GM19455 (cell line): ENCODE measurements at regions not wholly inside any gene's neighbourhood (a gene's known extent, or its start where the extent isn't known, plus 50 kb on each side); places are given as distances from the start of the nearest gene placed in this dataset.

Experiments
- ATAC-seq: cut with Tn5 transposase; IDR thresholded peaks from one replicate; pipeline ENCODE4 v1.9.1; 2021; ENCODE audit not compliant: unreplicated experiment

DNA sequence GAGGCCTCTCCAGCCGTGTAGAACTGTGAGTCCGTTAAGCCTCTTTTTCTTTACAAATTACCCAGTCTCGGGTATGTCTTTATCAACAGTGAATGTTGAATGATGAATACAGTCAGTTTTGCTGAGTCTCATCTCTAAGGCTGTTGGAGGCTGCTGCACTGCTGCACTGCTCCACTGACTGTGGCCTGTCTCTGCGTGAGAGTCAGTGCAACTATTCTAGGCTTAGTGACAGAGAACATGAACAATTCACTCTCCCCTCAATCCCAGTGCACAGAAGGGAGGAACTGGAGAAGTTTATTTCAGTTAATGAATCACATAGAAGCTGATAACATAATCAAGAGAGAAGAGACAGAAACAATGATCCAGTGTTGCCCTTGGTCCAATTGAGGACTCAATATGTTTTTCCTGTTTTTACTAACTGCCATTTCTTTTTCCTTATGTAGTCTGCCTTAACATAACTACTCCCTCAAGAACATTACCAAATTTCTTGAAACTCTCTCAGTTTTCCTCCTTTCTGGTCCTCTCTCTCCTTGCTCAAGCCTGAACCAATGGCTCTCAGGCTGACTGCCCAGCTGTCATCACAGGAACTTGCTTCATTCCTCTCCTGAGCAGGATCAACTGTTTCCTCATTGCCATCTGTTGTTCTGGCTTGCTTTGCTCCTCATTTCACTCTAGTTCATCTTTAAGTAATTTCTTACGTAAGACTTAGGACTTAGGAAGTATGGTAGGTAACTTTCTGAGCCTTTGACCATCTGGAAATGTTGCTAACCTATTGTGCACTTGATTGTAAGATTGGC is 483.2 kb downstream of the METTL4 start:
- ATAC-seq = no peak

GRCh38 chr18:2089396-2089795 is 481.9 kb downstream of the METTL4 start:
- ATAC-seq = no peak

- ATAC-seq = no peak
These were observed 479.4 kb downstream of the METTL4 start for GRCh38 chr18:2091937-2092336.

GRCh38 chr18:2096551-2096950 is 474.8 kb downstream of the METTL4 start:
- no peak for ATAC-seq

GRCh38 chr18:2100694-2101213 is 470.6 kb downstream of the METTL4 start:
- ATAC-seq = no peak

DNA sequence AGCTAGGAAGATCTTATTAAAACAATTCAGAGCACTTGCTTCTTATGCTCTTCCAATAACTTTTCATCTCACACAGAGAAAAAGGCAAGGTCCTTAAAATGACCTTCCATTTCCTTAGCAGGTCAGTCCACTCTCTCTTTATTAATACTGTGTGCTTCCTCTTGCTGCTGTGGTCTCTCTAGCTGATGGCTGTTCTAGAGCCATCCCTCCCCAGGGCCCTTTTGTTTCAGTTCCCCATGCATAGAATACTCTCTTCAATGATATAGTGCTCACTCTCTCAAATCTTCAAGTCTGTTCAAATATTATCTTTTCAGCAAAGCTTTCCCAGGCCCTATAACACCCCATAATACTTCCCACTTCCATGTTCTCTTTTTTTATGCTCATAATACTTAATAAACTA is 469.3 kb downstream of the METTL4 start:
- ATAC-seq = no peak

- no peak for ATAC-seq
These were observed 468.0 kb downstream of the METTL4 start for GRCh38 chr18:2103299-2103698.

DNA sequence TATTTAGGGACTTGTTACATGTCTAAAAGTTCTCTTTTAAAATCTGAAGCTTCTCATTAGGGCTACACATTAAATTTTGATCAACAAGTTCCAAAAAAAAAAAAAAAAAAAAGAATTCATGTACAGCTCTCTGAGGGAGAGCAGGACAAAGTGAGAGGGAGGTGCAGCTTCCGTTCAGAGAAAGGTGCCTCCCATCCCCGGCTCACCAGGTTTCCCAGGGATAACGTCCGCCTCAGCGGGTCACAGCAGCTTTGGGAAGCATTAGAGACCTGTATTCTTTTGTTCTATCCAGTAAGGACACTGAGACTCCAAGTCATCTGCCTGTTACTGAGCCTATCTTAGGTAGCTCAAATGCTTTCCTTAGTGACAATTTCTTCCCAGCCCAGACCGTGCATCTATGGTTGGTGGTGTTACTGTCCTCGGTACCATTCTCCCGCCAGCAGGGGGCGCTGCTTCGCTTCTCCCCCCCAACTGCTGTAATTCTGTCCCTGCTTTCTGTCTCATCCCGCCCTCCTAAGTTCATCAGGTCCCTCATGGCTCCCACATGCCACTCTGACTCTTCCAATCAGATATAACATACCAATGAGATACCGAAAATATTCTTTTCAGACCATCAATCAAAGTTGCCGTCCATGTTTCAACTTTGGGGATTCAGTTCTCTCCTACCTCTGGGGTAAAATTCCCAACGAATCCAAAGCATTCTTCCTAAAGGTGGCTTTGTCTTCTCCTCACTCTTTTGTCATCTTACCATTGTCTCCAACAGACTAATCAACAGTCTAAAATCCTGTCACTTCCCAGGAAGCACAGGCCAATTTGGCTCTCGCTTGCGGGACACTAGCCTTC is 466.5 kb downstream of the METTL4 start:
- peak; percentile 78 for ATAC-seq

DNA sequence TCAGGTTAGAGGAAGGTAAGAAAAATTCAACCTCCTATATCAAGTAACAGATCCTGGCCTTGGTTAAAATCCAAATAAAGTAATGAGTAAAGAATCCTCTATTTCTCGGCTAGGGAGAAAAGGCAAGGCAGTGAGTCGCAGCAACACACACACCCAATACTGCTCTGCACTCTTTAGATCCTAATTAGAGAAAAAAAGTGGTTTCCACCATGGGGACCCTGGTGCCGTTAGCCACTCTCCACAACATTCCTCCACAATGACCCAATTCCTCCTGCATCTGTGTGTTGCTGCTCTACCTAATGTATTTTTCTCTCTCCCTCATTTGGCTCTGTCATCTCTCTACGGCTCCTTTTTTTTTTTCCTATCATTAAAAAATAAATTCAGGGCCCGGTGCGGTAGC is 462.7 kb downstream of the METTL4 start:
- ATAC-seq = no peak

DNA sequence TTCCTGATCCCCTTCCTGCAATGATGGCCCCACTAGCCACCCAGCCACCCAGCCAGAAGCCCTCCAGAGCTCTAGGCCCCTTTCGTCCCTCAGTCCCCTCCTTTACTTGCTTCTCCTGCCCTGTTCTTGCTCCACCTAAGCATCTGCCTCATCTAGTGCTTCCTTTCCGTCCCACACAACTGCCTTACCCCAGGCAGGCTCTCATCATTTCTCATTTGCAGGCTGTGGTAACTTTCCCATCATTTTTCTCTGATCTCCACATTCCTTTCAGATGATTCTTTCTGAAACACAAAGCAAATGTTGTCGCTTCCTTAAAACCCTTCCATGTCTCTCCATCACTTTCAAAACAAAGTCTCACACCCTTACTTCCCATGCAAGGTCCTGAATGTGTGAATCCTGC is 459.8 kb downstream of the METTL4 start:
- ATAC-seq = no peak

DNA sequence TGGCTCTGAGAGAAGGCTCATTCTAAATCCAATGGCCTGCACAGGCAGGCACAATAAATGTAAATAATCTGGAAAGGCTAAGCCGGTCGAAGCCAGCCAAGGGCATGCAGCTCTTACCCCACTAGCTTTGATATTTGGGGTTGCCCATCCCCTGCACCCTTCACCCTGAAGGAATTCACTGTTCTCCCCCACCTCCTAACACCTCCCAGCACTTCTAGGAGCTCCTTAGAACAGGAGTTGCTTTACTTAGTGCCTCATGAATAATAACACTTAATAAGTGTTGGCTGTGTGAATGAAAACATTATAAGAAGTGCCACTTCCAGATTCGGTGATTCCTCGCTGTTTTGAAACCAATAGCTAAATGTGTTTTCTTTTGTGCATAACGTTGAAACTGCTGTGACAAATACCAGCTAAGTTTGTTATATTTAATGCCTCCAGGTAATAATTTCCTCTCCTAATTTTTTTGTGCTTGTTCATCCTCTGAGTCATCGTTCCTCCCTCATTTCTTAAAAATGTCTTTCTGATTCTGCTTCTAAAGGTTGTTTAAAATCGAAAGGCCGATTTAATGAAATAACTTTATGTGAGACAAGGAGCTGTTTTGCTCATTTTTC is 458.8 kb downstream of the METTL4 start:
- no peak for ATAC-seq

DNA sequence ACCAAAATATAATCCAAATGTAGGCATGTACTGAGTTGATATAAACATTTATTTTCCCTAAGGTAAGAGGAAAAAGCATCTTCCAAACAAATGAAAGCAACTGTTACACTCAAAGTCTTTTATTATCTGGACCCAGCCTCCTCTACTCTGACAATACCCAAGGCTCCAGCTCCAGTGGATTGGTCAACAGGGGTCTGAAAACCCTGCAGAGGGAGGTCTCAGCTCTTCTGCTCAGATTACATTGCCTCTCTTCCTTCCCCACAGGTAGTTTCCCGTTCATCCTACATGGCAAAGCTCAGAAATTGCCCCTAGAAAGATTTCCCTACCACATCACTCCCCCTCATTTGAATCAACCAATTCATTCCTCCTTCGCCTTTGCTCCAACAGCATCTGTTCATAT is 457.0 kb downstream of the METTL4 start:
- no peak for ATAC-seq

DNA sequence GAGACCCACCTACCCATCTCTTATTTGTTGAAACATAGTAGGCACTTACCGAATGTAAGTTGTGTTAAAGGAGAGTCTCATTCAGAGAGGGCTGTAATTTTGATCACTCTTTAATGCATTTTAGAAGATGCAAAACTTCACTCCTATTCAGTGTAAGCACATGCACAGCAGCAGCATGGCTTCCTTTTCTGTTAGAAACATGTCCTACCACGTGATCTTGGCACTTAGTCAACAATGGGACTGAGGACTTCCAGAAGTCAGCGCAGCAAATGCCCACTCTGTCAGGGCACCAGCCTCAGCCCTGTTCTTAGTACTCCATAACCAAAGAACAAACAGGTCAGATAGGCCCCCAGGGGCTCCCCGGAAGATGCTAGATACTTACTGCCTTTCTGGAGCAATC is 456.5 kb downstream of the METTL4 start:
- no peak for ATAC-seq

DNA sequence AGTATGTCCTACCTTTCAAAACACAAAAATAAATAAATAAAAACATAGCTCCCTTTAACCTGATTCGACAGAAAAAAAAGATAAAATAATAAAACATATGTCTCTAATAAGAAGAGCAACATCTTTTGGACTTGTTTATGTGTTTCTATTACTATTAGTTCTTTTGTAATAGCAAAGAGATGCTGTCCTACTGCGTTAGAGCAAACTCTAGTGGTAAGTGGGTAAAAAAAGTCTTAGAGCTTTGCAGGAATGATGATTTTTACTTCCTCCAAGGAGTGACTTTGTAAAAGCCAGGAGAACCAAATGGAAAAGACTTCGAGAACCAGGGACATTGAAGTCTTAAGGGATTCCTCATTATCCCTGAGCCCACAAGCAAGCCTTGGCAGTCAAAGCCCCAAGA is 450.1 kb downstream of the METTL4 start:
- no peak for ATAC-seq

DNA sequence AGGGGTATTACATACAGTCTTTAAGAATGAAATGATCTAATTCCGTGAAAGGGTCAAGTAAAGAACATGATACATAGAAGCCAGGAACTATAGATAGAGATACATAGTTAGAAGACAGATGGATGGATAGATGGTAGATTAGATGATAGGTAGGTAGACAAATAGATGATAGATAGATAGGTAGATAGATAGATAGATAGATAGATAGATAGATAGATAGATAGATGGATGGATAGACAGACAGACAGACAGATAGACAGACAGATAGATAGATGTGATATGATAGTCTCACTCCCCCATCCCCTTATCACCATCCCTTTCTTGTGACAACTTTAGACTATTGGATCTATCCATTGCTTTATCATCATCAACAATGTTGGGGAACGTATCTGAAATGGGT is 448.2 kb downstream of the METTL4 start:
- no peak for ATAC-seq

DNA sequence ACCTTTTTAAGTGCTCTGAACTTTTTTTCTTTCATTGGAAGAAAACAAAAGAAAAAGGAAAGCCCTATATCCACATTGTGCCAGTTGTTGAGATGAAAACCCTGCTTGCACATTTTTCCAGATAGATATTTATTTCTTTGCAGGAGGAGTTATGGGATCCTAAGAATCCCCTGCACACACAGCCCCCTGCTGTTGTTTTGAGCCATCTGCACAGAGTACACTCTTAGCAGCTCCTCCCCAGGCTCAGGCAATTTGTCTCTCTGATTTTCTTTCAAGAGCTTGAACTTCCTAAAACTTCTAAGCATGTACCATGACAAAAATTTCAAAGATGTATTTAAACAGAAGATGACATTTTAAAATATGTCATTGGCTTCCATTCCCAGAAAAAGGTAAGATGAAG is 436.9 kb downstream of the METTL4 start:
- ATAC-seq = no peak

- no peak for ATAC-seq
These were observed 436.0 kb downstream of the METTL4 start for GRCh38 chr18:2135309-2135708.

- ATAC-seq = no peak
These were observed 432.8 kb downstream of the METTL4 start for GRCh38 chr18:2138552-2138951.

DNA sequence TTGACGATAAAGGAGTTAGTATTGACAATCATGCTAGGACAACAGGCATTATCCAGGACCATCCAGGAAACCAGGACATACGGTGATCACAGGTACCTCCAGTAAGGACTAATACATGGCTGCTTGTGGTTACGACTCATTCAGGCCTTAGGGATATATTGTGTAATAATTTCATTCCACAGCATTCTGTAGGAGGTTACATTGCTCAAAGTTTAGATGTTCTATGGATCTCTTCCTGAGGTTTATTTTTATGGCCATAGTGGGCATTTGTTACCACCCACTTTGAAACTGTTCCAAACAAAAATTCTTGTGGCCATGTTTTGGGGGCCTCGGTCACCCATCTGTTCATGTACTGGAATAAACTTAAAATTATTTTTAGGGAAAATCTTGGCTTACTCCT is 431.6 kb downstream of the METTL4 start:
- ATAC-seq = no peak

DNA sequence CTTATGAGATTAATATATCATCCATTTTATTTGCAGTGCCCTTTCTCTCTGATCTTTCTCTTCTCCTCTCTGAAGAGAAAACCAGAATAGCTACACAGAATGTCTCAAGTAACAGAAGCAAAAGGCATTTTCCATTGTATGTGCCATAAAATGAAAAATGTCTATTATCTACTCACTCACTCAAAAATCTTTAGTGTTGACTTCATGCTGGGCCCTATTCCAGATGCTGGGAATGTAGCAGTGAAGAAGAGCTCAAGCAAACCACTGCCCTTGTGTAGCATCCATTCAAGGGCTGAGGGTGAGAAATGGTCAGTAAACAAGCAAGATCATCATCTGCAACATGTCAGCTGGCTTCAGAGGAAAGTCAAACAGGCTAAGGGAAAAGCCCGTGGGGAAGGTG is 427.7 kb downstream of the METTL4 start:
- ATAC-seq = no peak

DNA sequence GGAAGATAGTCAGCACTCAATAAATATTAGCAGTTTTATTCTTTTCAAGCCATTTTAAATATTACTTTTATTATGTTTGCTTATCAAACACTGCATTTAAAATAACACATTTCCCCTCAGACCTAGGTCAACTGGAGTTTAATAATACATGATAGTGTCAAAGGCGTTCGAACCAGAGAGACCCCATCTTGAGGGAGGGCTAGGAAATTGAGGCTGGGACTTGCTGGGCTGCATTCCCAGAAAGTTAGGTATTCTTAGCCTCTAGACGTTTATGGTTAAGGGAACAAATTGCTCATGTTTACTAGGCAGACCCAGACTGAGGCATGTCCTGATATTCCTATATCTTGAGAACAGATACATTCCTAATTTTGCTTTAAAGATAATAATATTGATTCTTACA is 426.5 kb downstream of the METTL4 start:
- no peak for ATAC-seq

- no peak for ATAC-seq
These were observed 425.2 kb downstream of the METTL4 start for GRCh38 chr18:2146092-2146491.
